Neural crest cell (in vitro differentiated cells): ENCODE measurements at regions not wholly inside any gene's neighbourhood (a gene's known extent, or its start where the extent isn't known, plus 50 kb on each side); places are given as distances from the start of the nearest gene placed in this dataset.

Source experiments
- DNase-seq: peaks from one replicate; pipeline ENCODE4 v3.0.0; 2021; ENCODE audit warnings: low read depth, mixed read lengths, low spot score
- H3K27ac Mint-ChIP-seq: one replicate; pipeline ENCODE4 v1.8.0; 2021; ENCODE audit warnings: mild to moderate bottlenecking, mixed read lengths; ENCODE audit not compliant: unreplicated experiment
- H3K27me3 Mint-ChIP-seq: 2 replicates; pipeline ENCODE4 v1.8.0; 2021; ENCODE audit warnings: low read depth, mild to moderate bottlenecking, mixed read lengths
- H3K36me3 Mint-ChIP-seq: 2 replicates; pipeline ENCODE4 v1.8.0; 2021; ENCODE audit warnings: low read depth, mild to moderate bottlenecking, mixed read lengths
- H3K4me1 Mint-ChIP-seq: 2 replicates; pipeline ENCODE4 v1.8.0; 2021; ENCODE audit warnings: mixed read lengths
- H3K4me3 Mint-ChIP-seq: one replicate; pipeline ENCODE4 v1.8.0; 2021; ENCODE audit warnings: mild to moderate bottlenecking, mixed read lengths
- H3K9me3 Mint-ChIP-seq: 2 replicates; pipeline ENCODE4 v1.8.0; 2021; ENCODE audit warnings: mixed read lengths
- TF ChIP-seq, protein P1 (sequence below): fragments of 200-600 bp; sonication (generic); conservative IDR thresholded peaks from 2 replicates; pipeline ENCODE4 v1.5.0; 2021; ENCODE audit warnings: antibody characterized with exemption, mild to moderate bottlenecking

DNA sequence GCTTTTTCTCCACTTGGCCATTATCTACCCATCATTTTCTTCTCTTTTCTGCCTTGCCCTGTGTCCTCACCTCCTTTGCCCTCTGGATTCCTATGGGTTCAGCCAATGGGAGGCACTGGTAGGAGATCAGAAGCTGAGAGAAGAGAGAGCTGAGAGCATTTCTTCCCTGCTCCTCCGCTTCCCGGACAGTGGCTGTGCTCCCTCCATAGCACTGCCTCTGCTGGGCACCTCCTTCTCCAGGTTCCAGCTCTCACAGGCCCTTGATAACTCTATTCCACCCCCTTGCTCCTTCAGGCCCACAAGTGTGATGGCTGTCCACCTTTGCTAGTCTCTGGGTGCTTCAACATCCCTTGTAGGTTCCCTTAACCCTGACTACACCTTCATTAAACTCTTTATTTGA, 79.6 kb downstream of the LSM5 start:
- no peak for DNase-seq
- no peak overlapping the region for H3K4me3 Mint-ChIP-seq
- TF ChIP-seq, protein P1, sequence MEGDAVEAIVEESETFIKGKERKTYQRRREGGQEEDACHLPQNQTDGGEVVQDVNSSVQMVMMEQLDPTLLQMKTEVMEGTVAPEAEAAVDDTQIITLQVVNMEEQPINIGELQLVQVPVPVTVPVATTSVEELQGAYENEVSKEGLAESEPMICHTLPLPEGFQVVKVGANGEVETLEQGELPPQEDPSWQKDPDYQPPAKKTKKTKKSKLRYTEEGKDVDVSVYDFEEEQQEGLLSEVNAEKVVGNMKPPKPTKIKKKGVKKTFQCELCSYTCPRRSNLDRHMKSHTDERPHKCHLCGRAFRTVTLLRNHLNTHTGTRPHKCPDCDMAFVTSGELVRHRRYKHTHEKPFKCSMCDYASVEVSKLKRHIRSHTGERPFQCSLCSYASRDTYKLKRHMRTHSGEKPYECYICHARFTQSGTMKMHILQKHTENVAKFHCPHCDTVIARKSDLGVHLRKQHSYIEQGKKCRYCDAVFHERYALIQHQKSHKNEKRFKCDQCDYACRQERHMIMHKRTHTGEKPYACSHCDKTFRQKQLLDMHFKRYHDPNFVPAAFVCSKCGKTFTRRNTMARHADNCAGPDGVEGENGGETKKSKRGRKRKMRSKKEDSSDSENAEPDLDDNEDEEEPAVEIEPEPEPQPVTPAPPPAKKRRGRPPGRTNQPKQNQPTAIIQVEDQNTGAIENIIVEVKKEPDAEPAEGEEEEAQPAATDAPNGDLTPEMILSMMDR: no peak
- no peaks in the 10 kb centered on the region for H3K36me3 Mint-ChIP-seq
- H3K27me3 Mint-ChIP-seq: peaks cover 22% of the 10 kb centered on the region
- no peak overlapping the region for H3K27ac Mint-ChIP-seq
- no peaks in the 10 kb centered on the region for H3K9me3 Mint-ChIP-seq
- no peaks in the 10 kb centered on the region for H3K4me1 Mint-ChIP-seq

DNA sequence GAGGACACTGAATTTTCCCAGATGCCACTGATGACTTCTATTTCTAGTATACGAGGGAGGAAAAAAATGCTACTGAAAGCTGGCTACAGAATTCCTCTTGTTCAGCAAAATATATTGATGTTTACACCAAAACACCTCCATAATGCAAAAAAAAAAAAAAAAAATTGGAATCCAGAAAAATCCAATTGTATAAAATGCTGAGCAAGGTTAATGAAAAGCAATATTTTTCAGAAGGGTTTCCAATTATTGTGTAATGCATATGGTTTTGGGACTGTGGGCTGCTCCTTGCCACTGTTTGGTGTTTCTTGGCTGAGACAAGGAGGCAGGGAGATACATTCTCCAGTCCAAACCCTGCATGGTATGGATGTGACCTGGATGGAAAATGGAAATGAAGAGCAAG, 83.8 kb downstream of the LSM5 start:
- Mint-ChIP-seq H3K4me3 (no peak overlapping the region), H3K36me3 (no peaks in the 10 kb centered on the region), H3K27ac (no peak overlapping the region), H3K4me1 (no peaks in the 10 kb centered on the region), H3K27me3 (peaks cover 10% of the 10 kb centered on the region), H3K9me3 (no peaks in the 10 kb centered on the region)
- no peak for DNase-seq
- TF ChIP-seq, protein P1: no peak

DNA sequence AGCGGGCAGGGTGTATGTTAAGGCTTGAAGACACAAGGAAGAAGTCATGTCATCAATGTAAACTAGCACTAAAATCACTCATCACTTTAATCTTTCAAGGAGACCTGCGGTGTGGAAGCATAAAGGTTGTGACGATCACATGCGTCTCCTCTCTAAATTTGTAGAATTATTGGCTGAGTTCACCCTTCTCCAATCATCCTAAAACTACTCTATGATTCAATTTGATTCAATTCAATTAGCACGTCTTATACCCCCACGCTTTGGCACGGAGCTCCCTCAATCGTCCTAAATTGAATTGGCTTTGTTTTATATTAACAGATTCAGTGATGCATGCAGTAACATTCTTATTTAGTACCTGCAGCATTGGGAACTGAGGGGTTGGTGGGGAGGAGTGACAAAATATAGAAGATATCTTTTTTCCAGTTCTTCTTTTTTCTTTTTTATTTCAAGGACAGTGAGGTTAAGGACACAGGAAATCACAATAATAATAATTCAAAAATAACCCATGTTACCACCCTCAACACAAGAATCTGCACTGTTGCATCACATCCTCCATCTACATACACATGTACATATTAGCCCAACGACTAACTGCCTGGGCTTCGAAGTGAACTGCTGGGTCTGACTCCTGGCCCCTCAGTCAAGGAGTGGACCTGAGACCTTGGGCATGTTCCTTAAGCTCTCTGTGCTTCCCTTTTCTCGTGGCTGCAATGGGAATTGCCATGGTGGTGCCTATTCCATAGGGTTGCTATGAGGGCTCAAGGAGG, 86.5 kb downstream of the LSM5 start:
- TF ChIP-seq, protein P1: no peak
- DNase-seq: no peak
- H3K27me3 Mint-ChIP-seq: peaks cover 8% of the 10 kb centered on the region
- no peaks in the 10 kb centered on the region for H3K9me3 Mint-ChIP-seq
- no peak overlapping the region for H3K27ac Mint-ChIP-seq
- H3K4me3 Mint-ChIP-seq: no peak overlapping the region
- H3K36me3 Mint-ChIP-seq: no peaks in the 10 kb centered on the region
- no peaks in the 10 kb centered on the region for H3K4me1 Mint-ChIP-seq

DNA sequence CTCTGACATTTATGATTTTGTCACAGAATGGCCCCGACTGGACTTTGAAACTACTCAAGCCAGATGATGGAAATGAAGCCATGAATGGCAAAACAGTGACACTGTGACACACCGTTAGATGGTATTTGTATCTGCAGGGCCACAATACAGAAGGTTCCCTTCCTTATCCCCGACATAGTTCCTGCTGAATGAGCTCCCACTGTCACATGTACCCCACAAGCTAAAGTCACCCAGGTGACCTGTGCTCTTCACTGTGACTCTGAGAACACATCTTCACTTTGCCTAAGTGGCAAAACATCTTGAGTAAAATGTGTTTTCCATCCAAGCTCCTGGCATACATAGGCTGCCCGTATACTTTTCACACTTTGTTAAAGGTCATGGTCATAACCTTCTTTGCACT, 89.5 kb downstream of the LSM5 start:
- peaks cover 16% of the 10 kb centered on the region for H3K27me3 Mint-ChIP-seq
- no peak overlapping the region for H3K27ac Mint-ChIP-seq
- H3K9me3 Mint-ChIP-seq: no peaks in the 10 kb centered on the region
- H3K4me1 Mint-ChIP-seq: no peaks in the 10 kb centered on the region
- no peak for DNase-seq
- H3K4me3 Mint-ChIP-seq: no peak overlapping the region
- TF ChIP-seq, protein P1: no peak
- no peaks in the 10 kb centered on the region for H3K36me3 Mint-ChIP-seq

DNA sequence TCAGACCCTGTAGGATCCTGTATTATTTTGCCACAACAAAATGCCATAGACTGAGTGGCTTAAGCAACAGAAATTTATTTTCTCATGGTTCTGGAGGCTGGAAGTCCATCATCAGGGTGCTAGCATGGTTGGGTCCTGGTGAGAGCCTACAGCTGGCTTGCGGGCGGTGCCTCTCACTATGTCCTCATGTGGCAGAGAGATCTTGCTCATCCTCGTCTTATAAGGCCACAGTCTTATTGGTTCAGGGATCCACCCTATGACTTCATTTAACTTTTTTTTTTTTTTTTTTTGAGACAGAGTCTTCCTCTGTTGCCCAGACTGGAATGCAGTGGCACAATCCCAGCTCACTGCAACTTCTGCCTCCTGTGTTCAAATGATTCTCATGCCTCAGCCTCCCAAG, 90.9 kb downstream of the LSM5 start:
- Mint-ChIP-seq H3K4me1 (no peaks in the 10 kb centered on the region), H3K9me3 (no peaks in the 10 kb centered on the region), H3K27me3 (peaks cover 26% of the 10 kb centered on the region), H3K27ac (no peak overlapping the region), H3K4me3 (no peak overlapping the region), H3K36me3 (no peaks in the 10 kb centered on the region)
- DNase-seq: no peak
- TF ChIP-seq, protein P1: no peak
